Small intestine (tissue), 7 donors: ENCODE measurements at regions not wholly inside any gene's neighbourhood (a gene's known extent, or its start where the extent isn't known, plus 50 kb on each side); places are given as distances from the start of the nearest gene placed in this dataset.

Experiments used
- DNase-seq, 2 donors: peaks; one replicate each; pipeline versions ENCODE4 v3.0.0 to v3.0.0-alpha.2; 2013
- FAIRE-seq: peaks from 2 replicates; lab custom pipeline; 2012; peaks lifted over from hg19 to GRCh38; lab: Jason Lieb, UNC
- H3K27ac ChIP-seq, 3 donors: one replicate each; pipeline ENCODE4 v1.5.1; 2013; ENCODE audit warnings: low read length in 2 of 3, mild to moderate bottlenecking in 2 of 3, control low read depth in 1 of 3, inconsistent platforms in 1 of 3, low read depth in 1 of 3, moderate library complexity in 1 of 3
- H3K27me3 ChIP-seq, 3 donors: one replicate each; pipeline ENCODE4 v1.6.1; 2013; ENCODE audit warnings: low read length in 3 of 3, inconsistent platforms in 1 of 3; ENCODE audit not compliant: control insufficient read depth in 3 of 3, insufficient read depth in 3 of 3
- H3K36me3 ChIP-seq, 3 donors: one replicate each; pipeline ENCODE4 v1.6.1; 2013; ENCODE audit warnings: low read length in 3 of 3, inconsistent platforms in 1 of 3, low read depth in 1 of 3, mild to moderate bottlenecking in 1 of 3, moderate library complexity in 1 of 3; ENCODE audit not compliant: control insufficient read depth in 3 of 3, insufficient read depth in 2 of 3
- H3K4me1 ChIP-seq, 3 donors: one replicate each; pipeline ENCODE4 v1.6.1; 2013; ENCODE audit warnings: low read length in 2 of 3, inconsistent platforms in 1 of 3, low read depth in 1 of 3, mild to moderate bottlenecking in 1 of 3, moderate library complexity in 1 of 3; ENCODE audit not compliant: control insufficient read depth in 3 of 3, insufficient read depth in 2 of 3
- H3K4me3 ChIP-seq, 3 donors: one replicate each; pipeline ENCODE4 v1.5.1; 2013; ENCODE audit warnings: low read length in 3 of 3, control low read depth in 1 of 3, inconsistent platforms in 1 of 3, low read depth in 1 of 3, mild to moderate bottlenecking in 1 of 3, moderate library complexity in 1 of 3
- H3K9me3 ChIP-seq, 2 donors: one replicate each; pipeline ENCODE4 v1.6.1; 2013; ENCODE audit warnings: low read depth in 1 of 2, low read length in 1 of 2; ENCODE audit not compliant: control insufficient read depth in 2 of 2, insufficient read depth in 1 of 2
- WGBS, 3 donors: extraction: QIAGEN DNeasy Blood & Tissue Kit; methylation state at CpG; one replicate each; pipeline ENCODE4 v1.1.7; 2013; 5-methylcytosine and 5-hydroxymethylcytosine counted together
- donor health status: healthy with polysubstance abuse.
- donor health status: control.
- donor health status: control.
- donor health status: Bipolar disorder and iron deficiency.
- donor health status: healthy.

DNA sequence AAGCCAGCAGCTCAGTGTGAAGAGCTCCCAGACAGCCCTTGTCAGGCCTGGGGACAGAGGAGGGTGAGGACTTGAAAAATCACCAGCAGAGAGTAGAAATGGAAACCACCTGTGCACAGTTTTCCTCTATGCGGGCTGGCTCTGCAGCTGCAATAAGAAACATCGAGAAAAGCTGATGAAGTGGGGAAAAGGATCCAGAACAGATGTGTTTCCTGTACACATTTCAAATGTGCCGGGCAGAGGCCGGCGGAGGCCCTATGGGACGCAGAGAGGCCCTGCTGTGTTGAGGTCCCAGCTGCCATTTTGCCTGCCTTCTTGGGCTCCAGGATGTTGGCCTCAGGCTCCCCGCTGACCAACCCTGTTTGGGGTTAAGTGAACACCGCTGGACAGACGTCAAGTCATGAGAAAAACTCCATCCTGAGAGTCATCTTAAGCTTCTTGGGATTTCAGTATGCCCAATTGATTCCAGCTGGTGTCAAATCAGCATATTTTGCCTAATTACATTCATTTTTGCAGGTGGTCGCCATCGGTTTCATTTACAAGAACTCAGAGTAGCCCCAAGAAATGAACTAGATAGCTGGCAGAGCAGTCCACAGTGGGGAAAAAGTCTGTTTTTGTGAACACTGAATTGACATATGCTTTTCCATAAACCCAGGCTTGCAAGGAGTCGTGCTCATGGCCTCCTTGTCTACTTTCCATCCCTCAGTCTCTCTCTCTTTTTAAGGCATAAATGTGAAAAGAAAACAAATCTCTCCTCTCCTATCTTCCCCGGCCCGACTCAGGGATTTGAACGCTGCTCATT is 150.4 kb upstream of the PHACTR3 start:
- WGBS, 3 donors: 79 to 92% (median 91%) methylated on average over 15 of the region's 15 CpGs
- peaks cover 0 to 7% (median 2%) of the 10 kb centered on the region in 3 donors for H3K27me3 ChIP-seq
- peaks cover 0 to 5% (median 0%) of the 10 kb centered on the region in 3 donors for H3K4me1 ChIP-seq
- H3K36me3 ChIP-seq: no peaks in the 10 kb centered on the region
- FAIRE-seq (no peak), DNase-seq (no peak)
- H3K27ac ChIP-seq: no peak overlapping the region
- H3K9me3 ChIP-seq: peaks cover 0 to 4% of the 10 kb centered on the region in 2 donors
- no peak overlapping the region for H3K4me3 ChIP-seq

DNA sequence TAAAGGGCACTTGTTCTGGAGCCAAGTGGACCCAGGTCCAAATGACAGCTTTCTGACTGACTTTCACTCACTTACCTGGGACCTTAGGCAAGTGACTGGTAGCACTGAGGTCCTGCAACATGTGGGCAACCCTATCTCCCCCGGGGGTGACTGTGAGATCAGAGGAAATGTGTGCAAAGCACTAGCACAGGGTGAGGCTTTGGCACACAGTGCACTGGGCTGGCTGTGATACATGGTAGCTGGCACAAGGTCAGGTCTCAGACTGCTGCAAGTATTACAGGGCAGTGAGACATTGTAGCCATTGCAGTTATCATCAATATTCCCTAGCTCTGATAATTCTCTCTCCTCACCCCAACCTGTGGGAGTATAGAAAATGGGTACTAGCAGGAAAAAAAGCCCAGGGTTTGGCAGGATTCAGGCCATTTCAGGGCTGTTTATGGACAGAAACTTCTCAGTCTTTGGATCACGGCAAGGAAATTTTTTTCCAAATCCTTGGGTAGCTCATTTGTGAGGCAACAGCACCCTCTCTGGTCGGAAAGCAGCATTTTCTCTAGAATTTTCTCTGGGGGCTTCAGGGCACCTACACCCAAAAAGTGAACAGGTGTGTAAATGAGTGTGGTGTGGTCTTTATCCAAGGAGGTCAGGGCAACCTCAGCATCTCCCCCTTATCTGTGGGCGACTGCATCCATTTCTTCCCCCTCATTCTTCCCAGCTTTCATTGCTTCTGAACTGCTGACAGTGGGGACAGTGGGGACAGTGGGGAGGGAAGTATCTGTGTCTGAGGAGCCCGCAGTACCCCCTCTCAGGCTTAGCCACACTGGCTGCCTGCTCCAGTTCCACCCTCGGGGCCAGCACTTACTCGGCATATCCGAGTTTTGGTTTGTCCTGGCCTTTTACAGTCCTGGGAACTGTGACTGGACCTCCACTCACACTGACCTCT is 148.7 kb upstream of the PHACTR3 start:
- peaks cover 0 to 5% (median 0%) of the 10 kb centered on the region in 3 donors for H3K4me1 ChIP-seq
- DNase-seq (peak; percentile 57 to 69), FAIRE-seq (no peak)
- 15 to 35% (median 27%) methylated on average over 7 to 8 of the region's 8 CpGs for WGBS, 3 donors
- H3K9me3 ChIP-seq: peaks cover 0 to 6% of the 10 kb centered on the region in 2 donors
- peaks cover 0 to 2% (median 0%) of the 10 kb centered on the region in 3 donors for H3K27me3 ChIP-seq
- no peak overlapping the region for H3K4me3 ChIP-seq
- no peaks in the 10 kb centered on the region for H3K36me3 ChIP-seq
- no peak overlapping the region for H3K27ac ChIP-seq

DNA sequence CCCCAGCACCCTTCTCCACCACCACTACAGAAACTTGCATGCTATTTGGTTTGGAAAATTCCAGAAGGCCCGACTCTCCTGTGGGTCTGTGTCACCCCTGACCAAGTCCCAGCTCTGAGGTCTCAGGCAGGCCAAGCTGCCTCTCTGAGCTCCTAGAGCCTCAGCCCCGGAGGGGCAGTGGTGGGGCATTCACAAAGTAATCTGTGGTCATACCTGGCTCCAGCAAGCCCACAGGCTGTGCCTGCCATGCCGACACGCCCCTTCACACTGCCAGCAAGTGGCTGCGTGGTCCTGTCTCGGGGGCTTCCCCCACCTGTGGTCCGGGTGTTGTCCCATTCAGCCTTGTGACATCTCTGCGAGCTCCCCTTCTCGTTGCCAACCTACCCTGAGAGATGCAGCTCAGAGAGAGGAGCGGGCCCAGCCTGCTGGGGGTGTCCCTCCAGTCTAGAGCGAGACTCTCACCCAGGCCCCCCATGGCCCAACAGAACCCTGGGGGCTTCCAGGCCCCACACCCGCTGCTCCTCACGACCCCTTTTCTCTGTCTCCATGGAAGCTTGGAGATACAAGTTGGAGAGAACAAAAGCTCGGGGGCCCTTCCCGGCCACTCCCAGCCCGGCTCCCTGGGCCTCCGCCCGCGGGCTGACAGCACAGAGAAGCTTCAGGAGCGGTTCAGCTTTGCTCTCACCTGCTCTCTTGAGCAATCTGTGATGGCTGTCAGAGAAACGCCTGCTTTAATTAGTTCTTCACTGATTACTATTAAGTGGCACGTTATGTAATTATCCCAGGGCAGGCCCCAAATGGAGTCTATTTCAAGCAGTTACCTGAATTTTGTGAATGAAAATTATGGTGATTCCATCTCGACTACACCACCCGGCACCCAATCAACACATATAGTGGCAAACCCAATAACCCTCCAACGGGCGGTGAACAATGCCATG is 147.7 kb upstream of the PHACTR3 start:
- peak in 1 of 2 donors; percentile 3 for DNase-seq
- no peak overlapping the region for H3K27ac ChIP-seq
- no peak overlapping the region for H3K4me3 ChIP-seq
- peaks cover 0 to 5% (median 0%) of the 10 kb centered on the region in 3 donors for H3K4me1 ChIP-seq
- WGBS, 3 donors: 43 to 76% (median 49%) methylated on average over 25 to 26 of the region's 26 CpGs
- peaks cover 0 to 4% (median 0%) of the 10 kb centered on the region in 3 donors for H3K27me3 ChIP-seq
- H3K9me3 ChIP-seq: peaks cover 0 to 6% of the 10 kb centered on the region in 2 donors
- no peaks in the 10 kb centered on the region for H3K36me3 ChIP-seq
- FAIRE-seq: no peak

DNA sequence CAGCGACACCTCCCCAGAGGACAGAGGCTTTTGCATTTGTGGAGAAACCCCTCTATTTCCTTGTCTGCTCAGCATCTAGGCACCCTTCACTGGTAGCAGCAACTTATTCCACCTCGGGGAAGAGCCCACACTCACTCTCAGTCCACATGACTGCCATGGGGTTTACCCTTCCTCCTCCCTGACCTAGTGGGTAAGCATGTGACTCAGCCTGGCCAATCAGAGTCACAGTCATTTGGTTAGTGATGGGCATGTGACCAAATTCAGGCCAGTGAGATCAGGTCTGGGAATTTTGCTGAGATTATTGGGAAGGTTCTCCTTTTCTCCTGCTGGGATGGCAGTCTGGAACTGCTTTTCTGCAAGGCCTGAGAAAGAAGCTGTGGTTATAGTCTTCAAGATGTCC is 145.7 kb upstream of the PHACTR3 start:
- H3K36me3 ChIP-seq: no peaks in the 10 kb centered on the region
- peaks cover 0 to 4% (median 0%) of the 10 kb centered on the region in 3 donors for H3K27me3 ChIP-seq
- peaks cover 0 to 5% (median 0%) of the 10 kb centered on the region in 3 donors for H3K4me1 ChIP-seq
- 74 to 84% (median 82%) methylated on average over 2 of the region's 2 CpGs for WGBS, 3 donors
- no peak overlapping the region for H3K4me3 ChIP-seq
- FAIRE-seq (no peak), DNase-seq (no peak)
- no peak overlapping the region for H3K27ac ChIP-seq
- peaks cover 0 to 6% of the 10 kb centered on the region in 2 donors for H3K9me3 ChIP-seq

DNA sequence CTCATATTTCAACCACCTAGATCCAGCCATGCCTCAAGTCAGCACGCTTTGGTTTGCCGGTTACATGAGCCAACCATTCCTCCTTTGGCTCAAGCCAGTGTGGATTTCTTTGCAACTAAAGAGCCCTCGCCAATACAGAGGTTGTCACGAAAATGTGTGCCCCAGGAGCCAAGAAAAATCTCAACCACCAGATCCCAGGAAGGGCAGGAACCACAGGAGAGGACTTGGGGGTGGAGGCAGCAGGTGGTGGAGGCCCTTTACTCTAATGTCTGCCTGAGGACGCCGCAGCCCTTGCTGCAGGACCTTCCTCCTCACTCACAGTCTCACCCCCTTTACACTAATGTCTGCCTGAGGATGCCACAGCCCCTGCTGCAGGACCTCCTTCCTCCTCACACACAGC is 144.8 kb upstream of the PHACTR3 start:
- Histone ChIP-seq H3K27me3 (peaks cover 0 to 4% (median 0%) of the 10 kb centered on the region in 3 donors), H3K4me3 (no peak overlapping the region), H3K36me3 (no peaks in the 10 kb centered on the region), H3K9me3 (peaks cover 0 to 6% of the 10 kb centered on the region in 2 donors), H3K4me1 (peaks cover 0 to 5% (median 0%) of the 10 kb centered on the region in 3 donors), H3K27ac (no peak overlapping the region)
- FAIRE-seq: no peak
- WGBS, 3 donors: 79 to 91% (median 85%) methylated on average over 6 of the region's 6 CpGs
- DNase-seq: no peak

DNA sequence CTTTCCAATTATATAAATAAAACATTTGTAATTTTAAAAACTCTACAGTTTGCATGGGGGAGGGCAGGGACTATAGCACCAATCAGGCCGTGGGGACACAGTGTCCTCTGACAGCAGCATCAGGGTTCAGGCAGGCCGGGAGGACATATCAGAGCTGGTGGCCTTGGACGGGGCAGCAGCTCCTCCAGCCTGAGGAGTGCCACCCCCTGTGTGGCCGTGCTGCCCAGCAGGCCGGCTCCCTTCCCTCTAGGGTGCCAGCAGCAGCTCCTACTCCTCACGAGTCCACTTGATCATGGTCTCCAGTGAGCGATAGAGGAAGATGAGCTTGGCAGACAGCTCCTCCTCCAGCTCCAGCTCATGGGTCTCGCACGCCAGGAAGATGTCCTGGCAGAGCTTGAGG is 144.0 kb upstream of the PHACTR3 start:
- Histone ChIP-seq H3K4me3 (no peak overlapping the region), H3K36me3 (no peaks in the 10 kb centered on the region), H3K4me1 (peaks cover 0 to 3% (median 0%) of the 10 kb centered on the region in 3 donors), H3K9me3 (peaks cover 0 to 6% of the 10 kb centered on the region in 2 donors), H3K27ac (no peak overlapping the region), H3K27me3 (peaks cover 0 to 4% (median 0%) of the 10 kb centered on the region in 3 donors)
- no peak for FAIRE-seq
- WGBS, 3 donors: 76 to 84% (median 79%) methylated on average over 9 of the region's 9 CpGs
- no peak for DNase-seq

DNA sequence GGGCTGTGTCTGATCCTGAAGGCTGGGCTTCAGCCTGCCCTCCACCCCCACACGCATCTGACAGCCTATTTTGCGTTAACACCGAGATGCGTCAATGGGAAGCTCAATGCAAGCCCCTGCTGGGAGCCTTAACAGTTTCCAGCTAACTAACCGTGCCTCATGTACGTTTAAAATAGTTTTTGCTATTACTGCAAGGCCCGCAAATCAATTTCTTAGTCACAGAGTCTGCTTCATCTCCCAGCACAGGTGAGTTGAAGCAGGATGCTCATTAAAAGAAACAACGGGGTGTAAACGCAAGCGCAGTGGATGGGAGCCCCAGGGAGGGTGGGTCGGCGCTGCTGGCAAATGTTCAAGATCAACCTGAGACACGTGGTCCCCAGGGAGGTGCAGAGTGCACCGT is 142.8 kb upstream of the PHACTR3 start:
- peaks cover 0 to 6% of the 10 kb centered on the region in 2 donors for H3K9me3 ChIP-seq
- 57 to 70% (median 67%) methylated on average over 14 of the region's 14 CpGs for WGBS, 3 donors
- no peaks in the 10 kb centered on the region for H3K4me1 ChIP-seq
- no peak for DNase-seq
- H3K36me3 ChIP-seq: no peaks in the 10 kb centered on the region
- FAIRE-seq: no peak
- no peak overlapping the region for H3K4me3 ChIP-seq
- H3K27ac ChIP-seq: no peak overlapping the region
- peaks cover 0 to 4% (median 0%) of the 10 kb centered on the region in 3 donors for H3K27me3 ChIP-seq
